ENCODE measurements at regions not wholly inside any gene's neighbourhood (a gene's known extent, or its start where the extent isn't known, plus 50 kb on each side); places are given as distances from the start of the nearest gene placed in this dataset.

GRCh38 chr15:97504031-97504792 lies 456.3 kb upstream of the ARRDC4 start:
- no peak overlapping the region for H3K27ac ChIP-seq
- no peak overlapping the region for H3K4me3 ChIP-seq
- no peak for TF ChIP-seq CTCF (IDR thresholded peaks at IDR 0.05)
- TF ChIP-seq POLR2A (IDR thresholded peaks at IDR 0.05), result no peak
- no peak for TF ChIP-seq EP300 (IDR thresholded peaks at IDR 0.05)
- no peaks in the 10 kb centered on the region for H3K27me3 ChIP-seq
- H3K4me1 ChIP-seq, result no peaks in the 10 kb centered on the region
- no peak for DNase-seq (ENCODE audit: low spot score in 2 of 2)
- H3K36me3 ChIP-seq, result no peaks in the 10 kb centered on the region
- no peaks in the 10 kb centered on the region for H3K9me3 ChIP-seq
- WGBS, 2 donors, result 40 to 52% methylated on average over 6 of the region's 6 CpGs

- TF ChIP-seq CTCF (IDR thresholded peaks at IDR 0.05), result no peak
- TF ChIP-seq POLR2A (IDR thresholded peaks at IDR 0.05), result no peak
- TF ChIP-seq EP300 (IDR thresholded peaks at IDR 0.05), result no peak
- no peak overlapping the region for H3K4me3 ChIP-seq
- 88 to 92% methylated on average over 2 of the region's 2 CpGs for WGBS, 2 donors
- no peak overlapping the region for H3K27ac ChIP-seq
- no peaks in the 10 kb centered on the region for H3K27me3 ChIP-seq
- no peaks in the 10 kb centered on the region for H3K9me3 ChIP-seq
- H3K4me1 ChIP-seq, result peaks cover 0 to 6% (median 0%) of the 10 kb centered on the region in 4 donors
- H3K36me3 ChIP-seq, result no peaks in the 10 kb centered on the region
- DNase-seq (ENCODE audit: low spot score in 2 of 2), result no peak
Measured at GRCh38 chr15:97517737-97518136, 442.8 kb upstream of the ARRDC4 start.

- TF ChIP-seq POLR2A (IDR thresholded peaks at IDR 0.05) (no peak), EP300 (IDR thresholded peaks at IDR 0.05) (no peak), CTCF (IDR thresholded peaks at IDR 0.05) (no peak)
- WGBS, 2 donors, result 59 to 64% methylated on average over 4 of the region's 4 CpGs
- Histone ChIP-seq H3K4me3 (no peak overlapping the region), H3K4me1 (peaks cover 0 to 6% (median 0%) of the 10 kb centered on the region in 4 donors), H3K27me3 (no peaks in the 10 kb centered on the region), H3K9me3 (no peaks in the 10 kb centered on the region), H3K27ac (no peak overlapping the region), H3K36me3 (no peaks in the 10 kb centered on the region)
- DNase-seq (ENCODE audit: low spot score in 2 of 2), result no peak
Measured at GRCh38 chr15:97520689-97521088, 439.8 kb upstream of the ARRDC4 start.

- TF ChIP-seq POLR2A (IDR thresholded peaks at IDR 0.05), result no peak
- no peak for TF ChIP-seq EP300 (IDR thresholded peaks at IDR 0.05)
- no peak for TF ChIP-seq CTCF (IDR thresholded peaks at IDR 0.05)
- Histone ChIP-seq H3K36me3 (no peaks in the 10 kb centered on the region), H3K9me3 (no peaks in the 10 kb centered on the region), H3K27me3 (no peaks in the 10 kb centered on the region), H3K4me1 (peaks cover 0 to 6% (median 0%) of the 10 kb centered on the region in 4 donors), H3K4me3 (peak overlapping the region; percentile 2 to 36 (median 20)), H3K27ac (no peak overlapping the region)
- WGBS, 2 donors, result 30 to 31% methylated on average over 21 of the region's 21 CpGs
- DNase-seq (ENCODE audit: low spot score in 2 of 2), result no peak
Measured at GRCh38 chr15:97521381-97522285, 438.9 kb upstream of the ARRDC4 start.

- Histone ChIP-seq H3K36me3 (no peaks in the 10 kb centered on the region), H3K27me3 (no peaks in the 10 kb centered on the region), H3K4me1 (peaks cover 0 to 6% (median 0%) of the 10 kb centered on the region in 4 donors), H3K4me3 (peak overlapping the region; percentile 2 to 36 (median 20)), H3K27ac (no peak overlapping the region), H3K9me3 (no peaks in the 10 kb centered on the region)
- WGBS, 2 donors, result 48 to 67% methylated on average over 16 of the region's 16 CpGs
- DNase-seq (ENCODE audit: low spot score in 2 of 2), result no peak
- no peak for TF ChIP-seq CTCF (IDR thresholded peaks at IDR 0.05)
Measured at GRCh38 chr15:97522347-97522746, 438.2 kb upstream of the ARRDC4 start.

All from tibial nerve (tissue), 4 donors.